Adipocyte (in vitro differentiated cells): ENCODE measurements at regions not wholly inside any gene's neighbourhood (a gene's known extent, or its start where the extent isn't known, plus 50 kb on each side); places are given as distances from the start of the nearest gene placed in this dataset.
A peak's percentile ranks its signal among the peaks of the same experiment; 100 is the strongest.
"Not testable (repeated sequence)": the region's sequence is repeated elsewhere in the genome, so short reads cannot be mapped to it uniquely, and the experiment has no call there.

Experiments used
- DNase-seq: peaks from one replicate; pipeline ENCODE4 v3.0.0-alpha.2; 2015; ENCODE audit warnings: low read depth
- H3K27me3 ChIP-seq: replicated peaks from 2 replicates; pipeline ENCODE4 v1.7.0; 2013; ENCODE audit warnings: mild to moderate bottlenecking, low read length, moderate library complexity; ENCODE audit not compliant: control insufficient read depth, insufficient read depth
- H3K36me3 ChIP-seq: 2 replicates; pipeline ENCODE4 v1.7.0; 2013; ENCODE audit warnings: low read length, mild to moderate bottlenecking, moderate library complexity; ENCODE audit not compliant: control insufficient read depth, insufficient read depth, severe bottlenecking
- H3K4me1 ChIP-seq: 2 replicates; pipeline ENCODE4 v1.7.0; 2013; ENCODE audit warnings: mild to moderate bottlenecking, low read length, moderate library complexity; ENCODE audit not compliant: control insufficient read depth, insufficient read depth
- H3K4me3 ChIP-seq: 2 replicates; pipeline ENCODE4 v1.7.0; 2013; ENCODE audit warnings: mild to moderate bottlenecking, low read length, moderate library complexity
- H3K9ac ChIP-seq: 2 replicates; pipeline ENCODE4 v1.7.0; 2013; ENCODE audit warnings: mild to moderate bottlenecking, low read length, moderate library complexity
- H3K9me3 ChIP-seq: 2 replicates; pipeline ENCODE4 v1.7.0; 2013; ENCODE audit warnings: mild to moderate bottlenecking, low read length, moderate library complexity; ENCODE audit not compliant: control insufficient read depth

- no peak overlapping the region for H3K4me3 ChIP-seq
- H3K4me1 ChIP-seq, result peaks cover 7% of the 10 kb centered on the region
- no peaks in the 10 kb centered on the region for H3K9me3 ChIP-seq
- DNase-seq, result peak; percentile 57
- H3K9ac ChIP-seq, result no peak overlapping the region
- no peaks in the 10 kb centered on the region for H3K36me3 ChIP-seq
- no peaks in the 10 kb centered on the region for H3K27me3 ChIP-seq
Measured at GRCh38 chr17:37813751-37814150, 68.9 kb upstream of the HNF1B start.

DNA sequence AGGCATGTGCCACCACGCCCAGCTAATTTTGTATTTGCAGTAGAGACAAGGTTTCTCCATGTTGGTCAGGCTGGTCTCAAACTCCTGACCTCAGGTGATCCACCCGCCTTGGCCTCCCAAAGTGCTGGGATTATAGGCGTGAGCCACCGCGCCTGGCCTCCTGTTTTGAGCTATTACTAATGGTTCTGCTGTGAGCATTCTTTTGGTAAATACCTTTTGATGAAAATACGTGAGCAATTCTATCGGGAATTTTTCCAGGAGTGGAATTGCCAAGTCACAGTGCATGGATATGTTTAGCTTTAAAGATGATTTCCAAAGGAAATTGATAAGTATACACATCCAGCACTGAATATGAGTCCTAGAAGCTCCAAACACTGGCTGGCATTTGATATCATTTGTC, 64.0 kb upstream of the HNF1B start:
- H3K27me3 ChIP-seq, H3K4me1 ChIP-seq, H3K36me3 ChIP-seq, DNase-seq, H3K4me3 ChIP-seq, H3K9ac ChIP-seq: not testable (repeated sequence)
- peaks cover 10% of the 10 kb centered on the region for H3K9me3 ChIP-seq

- peaks cover 14% of the 10 kb centered on the region for H3K9me3 ChIP-seq
- DNase-seq, result peak; percentile 70
- H3K27me3 ChIP-seq, result peaks cover 14% of the 10 kb centered on the region
- H3K9ac ChIP-seq, result no peak overlapping the region
- peaks cover 14% of the 10 kb centered on the region for H3K4me1 ChIP-seq
- no peak overlapping the region for H3K4me3 ChIP-seq
- H3K36me3 ChIP-seq, result no peaks in the 10 kb centered on the region
Measured at GRCh38 chr17:37802712-37803416, 58.0 kb upstream of the HNF1B start.

GRCh38 chr17:37802061-37802595, 57.3 kb upstream of the HNF1B start:
- Histone ChIP-seq H3K9me3 (peaks cover 17% of the 10 kb centered on the region), H3K4me3 (no peak overlapping the region), H3K27me3 (peaks cover 14% of the 10 kb centered on the region), H3K9ac (no peak overlapping the region), H3K4me1 (peaks cover 14% of the 10 kb centered on the region), H3K36me3 (no peaks in the 10 kb centered on the region)
- no peak for DNase-seq

DNA sequence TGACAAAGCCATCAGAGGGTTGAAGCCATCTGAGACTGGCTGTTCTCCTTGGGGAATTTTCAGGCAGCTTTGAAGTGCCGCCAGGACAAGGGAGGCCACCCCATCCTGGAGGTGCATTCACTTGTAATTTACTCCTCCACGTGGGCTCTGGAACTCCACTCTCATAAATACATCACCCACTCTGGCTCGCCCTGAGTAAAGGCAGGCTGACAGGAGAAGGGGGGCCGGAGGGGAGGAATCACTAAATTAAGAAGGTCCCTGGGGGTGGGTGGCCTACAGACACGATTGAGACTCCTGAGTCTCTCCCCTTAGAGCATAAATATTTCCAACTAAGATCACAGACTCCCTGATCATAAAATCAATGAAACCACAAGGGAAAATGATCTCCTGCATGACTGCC, 56.3 kb upstream of the HNF1B start:
- H3K36me3 ChIP-seq, result no peaks in the 10 kb centered on the region
- H3K4me1 ChIP-seq, result peaks cover 17% of the 10 kb centered on the region
- H3K9ac ChIP-seq, result no peak overlapping the region
- DNase-seq, result no peak
- peaks cover 14% of the 10 kb centered on the region for H3K27me3 ChIP-seq
- no peak overlapping the region for H3K4me3 ChIP-seq
- H3K9me3 ChIP-seq, result peaks cover 17% of the 10 kb centered on the region

- Histone ChIP-seq H3K27me3 (peaks cover 14% of the 10 kb centered on the region), H3K4me1 (peaks cover 6% of the 10 kb centered on the region), H3K36me3 (no peaks in the 10 kb centered on the region), H3K9ac (no peak overlapping the region), H3K4me3 (no peak overlapping the region), H3K9me3 (peaks cover 6% of the 10 kb centered on the region)
- no peak for DNase-seq
Measured at GRCh38 chr17:37797206-37797605, 52.3 kb upstream of the HNF1B start.

GRCh38 chr17:37796076-37796475, 51.2 kb upstream of the HNF1B start:
- no peaks in the 10 kb centered on the region for H3K36me3 ChIP-seq
- no peak for DNase-seq
- H3K27me3 ChIP-seq, result peaks cover 12% of the 10 kb centered on the region
- no peak overlapping the region for H3K4me3 ChIP-seq
- no peak overlapping the region for H3K9ac ChIP-seq
- H3K4me1 ChIP-seq, result peaks cover 3% of the 10 kb centered on the region
- H3K9me3 ChIP-seq, result peaks cover 6% of the 10 kb centered on the region
